Activated CD4-positive, alpha-beta T cell treated with anti-CD3 and anti-CD28 coated beads, Interleukin-10, Interleukin-2, amounts not matched to agents 100 ng/mL and 50 ng/mL, durations not matched to agents 16 hours and 8 hours (primary cell): ENCODE measurements at regions not wholly inside any gene's neighbourhood (a gene's known extent, or its start where the extent isn't known, plus 50 kb on each side); places are given as distances from the start of the nearest gene placed in this dataset.
"Not testable (repeated sequence)": the region's sequence is repeated elsewhere in the genome, so short reads cannot be mapped to it uniquely, and the experiment has no call there.

Experiments used
- DNase-seq: peaks from one replicate; pipeline ENCODE4 v3.0.0-alpha.2; 2020

DNA sequence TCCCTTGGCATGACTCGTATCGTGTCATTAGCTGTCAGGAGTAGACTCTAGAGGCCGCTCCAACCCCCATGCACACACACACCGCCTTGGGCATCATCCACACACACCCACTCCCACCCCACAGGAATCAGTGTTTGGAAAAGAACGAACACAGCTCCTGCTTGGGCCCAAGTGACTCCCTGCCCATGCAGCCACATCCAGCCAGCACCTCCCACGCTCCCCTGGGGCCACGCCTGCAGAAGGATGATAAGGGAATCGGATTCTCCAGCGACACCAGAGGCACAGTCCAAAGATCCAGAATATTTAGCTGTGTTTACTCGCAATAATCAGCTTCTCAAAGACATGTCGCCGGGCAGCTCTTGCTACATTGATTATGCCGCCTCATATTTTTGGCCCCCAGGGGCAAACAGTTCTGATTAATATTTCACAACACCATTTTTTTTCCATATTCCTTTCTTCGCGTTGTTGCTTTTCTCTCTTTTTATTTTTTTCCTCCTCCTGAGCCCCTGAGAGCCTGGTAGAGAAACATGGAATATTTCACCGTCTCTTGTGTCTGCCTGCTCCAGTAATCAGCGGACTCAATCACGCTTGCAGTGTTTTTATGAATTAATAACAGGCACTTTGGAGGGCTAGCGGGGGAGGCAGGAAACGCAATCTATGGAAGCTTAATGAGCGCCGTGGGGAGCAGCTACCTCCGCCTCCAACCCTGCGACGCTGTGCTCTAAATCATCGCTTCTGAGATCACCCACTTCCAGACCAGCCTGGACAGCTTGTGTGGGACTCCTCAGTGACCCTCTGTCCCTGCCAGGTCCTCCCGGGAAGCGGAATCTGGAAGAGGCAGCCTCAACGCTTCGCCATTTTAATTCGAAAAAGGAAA, 221.4 kb downstream of the TLE3 start:
- no peak for DNase-seq

- DNase-seq: not testable (repeated sequence)
These were observed 217.8 kb downstream of the TLE3 start for GRCh38 chr15:69879963-69880362.

DNA sequence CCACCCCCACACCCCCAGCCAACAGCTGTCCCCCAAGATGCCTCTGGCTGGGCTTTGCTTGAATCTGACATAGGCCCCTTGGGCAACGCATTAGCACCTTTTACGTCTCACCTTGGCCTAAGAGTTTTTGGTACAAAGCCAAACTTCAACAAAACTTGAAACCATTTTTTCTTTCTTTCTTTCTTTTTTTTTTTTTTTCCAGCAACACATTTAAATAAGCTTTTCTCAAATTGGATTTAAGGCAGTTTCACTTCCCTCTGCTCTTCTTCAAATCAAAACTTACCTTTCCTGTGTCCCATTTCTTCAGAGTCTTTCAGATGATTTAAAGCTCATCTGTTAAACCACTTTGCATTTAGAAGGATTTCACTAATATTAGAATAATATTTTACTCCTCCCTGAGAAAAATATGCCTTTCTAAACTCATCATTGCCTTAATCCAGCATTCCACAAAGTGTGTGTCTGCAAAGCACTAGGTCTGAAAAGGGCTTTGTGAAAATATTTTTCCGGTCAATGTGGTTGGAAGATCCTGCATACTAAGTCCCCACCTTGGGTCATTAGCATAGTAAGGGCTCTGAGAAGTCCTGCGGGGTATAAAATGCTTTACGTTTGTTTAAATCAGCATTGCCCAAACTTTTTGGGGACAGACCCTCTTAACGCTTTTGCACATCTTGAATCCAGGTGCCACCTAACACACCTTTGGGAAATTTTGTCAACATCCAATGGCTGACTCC, 217.0 kb downstream of the TLE3 start:
- DNase-seq: no peak

DNA sequence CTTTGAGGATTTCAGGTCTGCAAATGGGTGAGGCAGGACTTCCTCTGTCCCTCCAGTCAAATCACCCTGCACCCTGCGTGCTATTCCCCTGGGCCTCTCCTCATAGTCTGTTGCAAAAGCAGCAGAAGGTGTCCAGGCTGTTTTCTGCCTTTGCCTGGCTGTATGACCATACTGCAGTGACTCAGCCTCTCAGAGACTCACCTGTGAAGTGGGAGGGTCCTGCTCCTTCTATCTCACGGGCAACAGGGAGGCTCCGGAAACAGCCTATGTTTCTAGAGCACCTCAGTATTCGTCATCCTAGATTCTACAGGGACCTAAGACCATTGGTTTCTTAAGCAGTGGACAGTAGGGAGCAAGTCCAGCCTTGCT, 216.4 kb downstream of the TLE3 start:
- DNase-seq: no peak

DNA sequence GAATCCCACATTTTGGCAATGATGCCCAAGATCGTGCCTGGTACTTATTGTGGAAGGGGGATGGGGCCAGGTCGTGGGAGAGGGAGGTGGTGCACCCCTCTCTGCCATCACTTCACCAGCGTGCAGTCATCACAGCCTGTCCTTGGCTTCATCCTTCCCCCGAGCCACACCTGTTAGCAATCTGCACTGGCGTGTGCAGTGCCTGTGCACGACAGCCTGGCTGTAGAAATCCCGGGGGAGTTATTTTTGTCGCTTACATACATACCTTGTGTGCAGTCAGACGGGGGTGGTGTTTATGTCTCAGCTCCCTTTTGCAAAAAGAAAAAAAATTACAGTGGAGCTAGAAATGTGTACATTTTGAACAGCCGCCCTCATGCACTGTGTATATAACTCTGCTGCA, 216.0 kb downstream of the TLE3 start:
- no peak for DNase-seq

DNA sequence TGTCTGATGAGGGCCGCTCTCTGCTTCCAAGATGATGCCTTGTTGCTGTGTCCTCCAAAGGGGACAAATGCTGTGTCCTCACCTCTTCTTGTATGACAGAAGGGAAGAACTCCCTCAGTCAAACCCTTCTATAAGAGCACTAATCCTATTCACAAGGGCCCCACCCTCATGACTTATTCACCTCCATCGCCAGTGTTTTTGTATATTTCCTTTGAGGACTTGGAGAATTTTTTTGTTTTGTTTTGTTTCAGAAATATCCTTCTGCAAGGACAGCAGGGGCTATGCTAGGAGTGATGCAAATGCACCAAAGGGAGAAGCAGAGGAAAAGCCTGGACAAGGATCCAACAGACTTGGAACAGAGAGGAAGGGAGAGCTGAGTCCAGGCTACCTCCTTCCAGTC, 214.4 kb downstream of the TLE3 start:
- DNase-seq: no peak

- no peak for DNase-seq
These were observed 212.4 kb downstream of the TLE3 start for GRCh38 chr15:69885173-69885955.

DNA sequence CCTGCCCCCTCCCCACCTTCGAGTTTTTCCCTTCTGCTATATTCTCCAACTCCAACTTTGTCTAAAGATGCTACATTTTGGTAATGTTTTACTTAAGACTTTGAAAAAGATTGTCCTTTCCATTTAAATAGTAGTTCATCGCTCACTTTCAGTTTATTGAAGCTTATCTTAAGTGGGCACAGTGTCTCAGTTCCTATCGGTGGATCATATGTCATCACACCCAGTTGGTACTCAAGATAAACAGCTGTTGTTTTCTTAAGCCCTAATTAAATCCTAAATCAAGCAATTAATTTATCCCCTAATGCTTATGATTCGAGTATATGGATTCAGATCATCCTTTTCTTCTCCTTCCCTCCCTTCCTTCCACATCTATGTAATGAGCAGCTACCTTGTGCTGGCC, 210.7 kb downstream of the TLE3 start:
- no peak for DNase-seq

DNA sequence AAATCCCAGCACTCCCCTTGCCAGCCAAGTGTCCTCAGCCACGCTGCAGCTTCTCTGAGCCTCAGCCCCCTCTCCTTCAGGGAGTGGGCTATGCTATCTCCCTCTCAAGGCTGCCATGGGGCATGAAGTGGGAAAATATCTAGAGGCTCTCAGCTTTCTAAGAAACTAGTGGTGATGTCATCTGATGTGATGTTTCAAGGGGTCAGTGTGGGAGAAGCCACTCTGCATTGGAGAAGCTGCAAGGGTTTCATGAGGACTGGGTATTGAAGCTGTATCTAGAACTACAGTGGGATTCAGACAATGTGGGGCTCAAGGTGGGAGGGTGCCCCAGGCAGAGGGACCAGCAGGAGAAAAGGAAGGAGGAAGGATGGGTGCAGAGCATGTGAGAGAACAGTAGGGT, 210.2 kb downstream of the TLE3 start:
- DNase-seq: no peak

GRCh38 chr15:69888406-69888805, 209.3 kb downstream of the TLE3 start:
- no peak for DNase-seq

GRCh38 chr15:69891070-69891536, 206.6 kb downstream of the TLE3 start:
- DNase-seq: no peak

- DNase-seq: no peak
These were observed 206.1 kb downstream of the TLE3 start for GRCh38 chr15:69891606-69892005.

DNA sequence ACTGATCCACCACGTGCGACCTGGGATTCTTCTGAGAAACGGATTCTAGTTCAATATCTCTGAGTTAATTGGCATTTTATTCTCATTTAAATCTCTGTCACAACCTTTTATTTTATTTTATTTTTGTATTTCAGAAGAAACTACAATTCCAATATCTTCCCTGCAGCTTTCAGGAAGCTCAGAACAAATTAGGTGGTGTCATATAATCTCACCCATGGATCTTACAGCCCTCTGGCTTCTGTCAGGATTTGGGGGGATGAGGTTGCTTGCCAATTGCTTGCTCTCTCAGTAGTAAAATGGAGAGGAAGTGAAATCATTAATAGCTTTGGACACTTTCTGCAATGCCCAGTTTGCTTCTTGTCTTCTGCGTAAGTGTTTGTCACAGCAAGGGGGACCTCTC, 205.4 kb downstream of the TLE3 start:
- DNase-seq: no peak

DNA sequence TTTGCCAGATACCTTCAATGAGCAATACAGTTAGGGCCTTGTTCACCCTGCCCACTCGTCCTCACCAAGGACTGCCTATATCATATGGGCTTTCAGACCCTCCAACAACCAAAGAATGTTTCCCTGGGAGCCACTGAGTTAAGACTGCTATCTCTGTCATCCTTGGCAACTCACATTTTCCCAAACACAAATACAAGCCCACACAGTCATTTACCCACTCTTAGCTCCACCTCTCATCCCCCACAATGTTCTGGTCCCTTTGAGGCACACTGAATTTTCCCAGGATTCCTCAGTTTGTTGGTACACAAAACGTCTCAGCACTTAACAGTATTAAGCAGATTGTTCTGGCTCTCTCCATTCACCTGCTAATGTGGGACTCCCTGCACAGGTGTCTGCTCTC, 204.6 kb downstream of the TLE3 start:
- DNase-seq: no peak

GRCh38 chr15:69893863-69894262, 203.9 kb downstream of the TLE3 start:
- no peak for DNase-seq

DNA sequence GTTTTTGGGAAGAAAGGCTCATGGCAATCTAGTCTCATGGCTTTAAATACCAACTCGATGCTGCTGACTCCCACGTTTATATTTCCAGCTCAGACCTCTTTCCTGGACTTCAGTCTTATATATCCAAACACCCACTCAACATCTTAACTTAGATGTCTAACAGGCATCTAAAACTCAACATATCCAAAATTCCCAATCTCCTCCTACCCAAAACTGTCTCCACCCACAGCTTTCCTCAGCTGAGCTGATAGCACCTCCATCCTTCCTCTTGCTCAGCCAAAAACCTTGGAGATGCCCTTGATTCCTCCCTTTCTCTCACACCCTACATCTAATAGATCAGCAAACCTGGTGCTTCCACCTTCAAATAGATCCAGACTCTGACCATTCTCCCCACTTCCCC, 202.5 kb downstream of the TLE3 start:
- DNase-seq: no peak

- DNase-seq: no peak
These were observed 201.1 kb downstream of the TLE3 start for GRCh38 chr15:69896606-69897005.

DNA sequence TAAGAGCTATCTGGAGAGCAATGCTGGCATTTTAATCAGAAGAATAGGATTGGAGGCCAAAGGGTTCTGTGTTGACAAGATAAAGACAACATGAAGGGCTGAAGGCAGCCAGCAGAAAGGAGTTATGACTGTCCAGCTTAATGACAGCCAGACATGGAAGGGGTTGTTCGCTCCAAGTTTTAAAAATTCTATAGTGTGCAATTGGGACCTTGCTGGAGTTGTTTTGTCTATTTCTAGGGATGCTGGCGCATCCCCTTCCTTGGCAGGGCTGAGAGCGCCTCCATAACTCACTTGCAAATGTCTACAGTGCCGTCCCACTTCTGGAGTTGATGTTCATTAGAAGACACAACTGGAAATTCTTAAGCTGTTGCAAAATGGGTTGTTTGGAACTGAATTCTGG, 200.7 kb downstream of the TLE3 start:
- DNase-seq: no peak

GRCh38 chr15:69897471-69898237, 200.1 kb downstream of the TLE3 start:
- DNase-seq: no peak

DNA sequence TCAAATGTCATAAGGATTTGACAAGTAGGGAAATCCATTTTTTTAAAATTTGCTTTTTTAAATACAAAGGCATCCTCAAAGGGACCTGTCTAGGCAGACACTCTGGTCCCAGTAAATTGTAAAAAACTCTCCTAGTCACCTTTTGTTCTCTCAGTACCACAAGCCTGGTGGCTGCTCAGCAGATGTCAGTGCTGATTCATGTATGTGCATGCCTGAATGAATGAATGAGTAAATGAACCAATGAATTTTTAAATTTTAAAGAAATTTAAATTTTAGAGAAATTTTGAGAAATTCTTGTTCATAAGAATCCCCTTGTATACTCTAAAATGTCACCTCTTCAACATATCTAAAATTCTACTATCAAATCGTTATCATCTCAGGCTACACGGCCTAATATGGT, 199.5 kb downstream of the TLE3 start:
- DNase-seq: no peak

DNA sequence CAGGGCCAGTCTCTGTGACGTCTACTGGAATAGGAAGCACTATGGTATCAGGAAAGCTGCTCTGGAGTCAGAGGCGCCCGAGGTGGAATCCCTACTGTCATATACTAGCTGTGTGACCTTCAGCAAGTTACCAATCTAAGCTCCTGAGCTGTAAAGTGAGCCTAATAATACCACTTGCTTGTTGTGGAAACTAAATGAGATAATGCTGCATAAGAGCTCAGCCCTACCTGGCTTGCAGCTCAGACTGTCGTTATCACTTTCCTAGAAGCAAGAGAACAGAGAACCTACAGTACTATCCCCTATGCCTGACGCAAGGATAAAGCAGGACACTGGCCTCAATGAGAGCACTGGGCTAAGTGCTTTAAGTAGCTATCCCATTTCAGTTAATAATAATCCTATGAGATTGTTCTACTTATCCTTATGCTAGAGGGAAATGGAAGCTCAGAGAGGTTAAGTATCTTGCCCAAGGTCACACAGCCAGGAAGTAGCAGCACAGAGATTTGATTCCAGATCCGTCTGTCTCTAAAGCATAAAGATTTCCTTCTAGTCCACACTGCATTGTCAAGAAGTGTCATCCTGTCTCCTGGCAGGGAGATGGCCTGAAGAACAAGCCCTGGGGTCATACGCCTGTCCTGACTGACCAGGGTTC, 195.2 kb downstream of the TLE3 start:
- no peak for DNase-seq
